VCaP (cell line): ENCODE measurements at regions not wholly inside any gene's neighbourhood (a gene's known extent, or its start where the extent isn't known, plus 50 kb on each side); places are given as distances from the start of the nearest gene placed in this dataset.

Experiments
- H3K27ac ChIP-seq: fragments of 450-650 bp; 2 replicates; pipeline ENCODE4 v1.5.1; 2017
- TF ChIP-seq, protein P1 (sequence below): fragments of 450-650 bp; conservative IDR thresholded peaks from 2 replicates; pipeline ENCODE4 v1.5.1; 2017; ENCODE audit warnings: mild to moderate bottlenecking, moderate library complexity

GRCh38 chr12:18008642-18009041 is 81.4 kb downstream of the RERGL start:
- H3K27ac ChIP-seq = no peak overlapping the region
- TF ChIP-seq, protein P1, sequence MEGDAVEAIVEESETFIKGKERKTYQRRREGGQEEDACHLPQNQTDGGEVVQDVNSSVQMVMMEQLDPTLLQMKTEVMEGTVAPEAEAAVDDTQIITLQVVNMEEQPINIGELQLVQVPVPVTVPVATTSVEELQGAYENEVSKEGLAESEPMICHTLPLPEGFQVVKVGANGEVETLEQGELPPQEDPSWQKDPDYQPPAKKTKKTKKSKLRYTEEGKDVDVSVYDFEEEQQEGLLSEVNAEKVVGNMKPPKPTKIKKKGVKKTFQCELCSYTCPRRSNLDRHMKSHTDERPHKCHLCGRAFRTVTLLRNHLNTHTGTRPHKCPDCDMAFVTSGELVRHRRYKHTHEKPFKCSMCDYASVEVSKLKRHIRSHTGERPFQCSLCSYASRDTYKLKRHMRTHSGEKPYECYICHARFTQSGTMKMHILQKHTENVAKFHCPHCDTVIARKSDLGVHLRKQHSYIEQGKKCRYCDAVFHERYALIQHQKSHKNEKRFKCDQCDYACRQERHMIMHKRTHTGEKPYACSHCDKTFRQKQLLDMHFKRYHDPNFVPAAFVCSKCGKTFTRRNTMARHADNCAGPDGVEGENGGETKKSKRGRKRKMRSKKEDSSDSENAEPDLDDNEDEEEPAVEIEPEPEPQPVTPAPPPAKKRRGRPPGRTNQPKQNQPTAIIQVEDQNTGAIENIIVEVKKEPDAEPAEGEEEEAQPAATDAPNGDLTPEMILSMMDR = no peak

- TF ChIP-seq, protein P1 = no peak
- H3K27ac ChIP-seq = no peak overlapping the region
These were observed 90.7 kb downstream of the RERGL start for GRCh38 chr12:17999174-17999801.

DNA sequence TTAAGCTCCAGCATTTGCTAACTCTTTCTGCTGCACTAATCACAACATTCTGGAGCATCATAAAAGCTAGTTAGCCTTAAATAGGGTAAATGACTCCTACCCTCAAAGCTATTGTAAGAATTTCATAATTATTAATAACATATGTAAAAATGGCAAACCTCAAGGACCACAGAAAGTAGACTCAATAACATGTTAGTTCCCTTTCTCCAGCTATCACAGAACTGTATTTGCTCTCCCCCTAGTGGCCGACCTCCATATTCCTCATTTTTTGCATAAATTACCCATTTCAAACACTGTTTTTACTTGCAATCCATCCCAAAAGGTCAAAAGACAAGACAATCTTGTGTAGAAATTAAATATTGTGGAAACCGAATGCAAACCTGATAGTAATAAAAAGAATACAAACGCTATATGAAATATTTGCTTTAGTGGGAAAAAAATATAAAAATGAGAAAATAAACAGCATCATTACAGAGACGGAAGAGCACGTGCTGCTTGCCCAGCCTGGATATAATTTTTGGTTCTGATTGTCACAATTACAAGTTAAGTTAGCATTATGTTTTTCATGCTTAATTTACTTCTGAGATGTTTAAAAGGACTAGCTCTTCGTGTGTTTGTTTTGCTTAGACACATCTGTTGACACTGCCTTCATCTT is 97.9 kb downstream of the RERGL start:
- no peak overlapping the region for H3K27ac ChIP-seq
- TF ChIP-seq, protein P1 = peak; percentile 92

GRCh38 chr12:17982556-17982955 is 107.4 kb downstream of the RERGL start:
- no peak overlapping the region for H3K27ac ChIP-seq
- TF ChIP-seq, protein P1 = no peak

DNA sequence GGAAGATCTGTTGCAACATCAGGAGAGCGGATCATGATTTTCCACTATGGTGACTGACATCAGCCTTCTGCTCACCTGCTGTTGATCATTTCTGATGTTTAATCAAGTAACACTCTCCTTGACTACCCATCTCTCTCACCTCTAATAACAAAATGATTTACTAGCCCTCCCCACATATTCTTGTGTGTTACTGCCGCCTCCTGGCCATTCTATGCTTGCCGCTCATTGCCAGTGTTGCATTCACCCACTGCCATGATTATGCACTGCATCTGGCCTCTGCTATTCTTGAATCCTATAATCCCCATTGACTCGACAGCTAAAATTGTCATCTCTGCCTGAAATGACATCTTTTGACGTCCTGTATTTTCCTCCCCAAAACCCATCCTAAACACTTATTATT is 113.8 kb downstream of the RERGL start:
- H3K27ac ChIP-seq = no peak overlapping the region
- TF ChIP-seq, protein P1 = no peak

DNA sequence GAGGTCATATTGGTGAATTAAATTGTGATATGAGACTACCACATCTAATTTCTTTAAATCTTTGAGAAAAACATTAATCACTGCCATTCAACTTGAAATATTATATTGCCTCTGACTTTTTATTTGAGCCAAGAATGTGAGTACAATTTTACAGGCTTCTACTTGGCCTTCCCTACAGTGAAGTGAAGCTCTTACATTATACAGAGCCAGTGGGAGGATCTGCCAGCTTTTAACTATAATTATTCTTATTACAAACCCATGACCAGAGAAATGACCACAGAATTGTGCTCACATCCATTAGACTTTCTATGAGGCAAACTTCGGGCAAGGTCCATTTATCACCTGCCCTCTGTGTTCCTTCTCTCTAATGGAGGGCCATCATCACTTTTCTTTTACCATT is 114.2 kb downstream of the RERGL start:
- TF ChIP-seq, protein P1 = no peak
- H3K27ac ChIP-seq = no peak overlapping the region

DNA sequence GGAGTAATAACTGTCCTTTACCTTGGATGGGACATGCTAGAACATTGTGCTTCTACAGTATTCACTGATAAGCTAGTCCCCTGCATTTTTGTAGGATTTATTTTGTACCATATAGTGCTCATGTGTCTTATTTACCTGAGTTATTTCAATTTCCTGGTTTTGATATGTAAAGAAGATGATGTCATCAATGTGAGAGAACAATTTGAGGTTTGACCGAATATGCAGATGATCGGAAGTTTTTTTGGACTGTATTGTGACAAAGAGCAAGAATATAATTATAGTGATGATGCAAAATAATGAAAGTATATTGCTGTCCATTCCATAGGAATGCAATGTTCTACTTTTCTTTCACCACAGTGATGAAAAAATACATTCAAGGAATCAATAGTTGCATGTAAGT is 114.8 kb downstream of the RERGL start:
- TF ChIP-seq, protein P1 = no peak
- H3K27ac ChIP-seq = no peak overlapping the region
